HG02678 (cell line): ENCODE measurements at regions not wholly inside any gene's neighbourhood (a gene's known extent, or its start where the extent isn't known, plus 50 kb on each side); places are given as distances from the start of the nearest gene placed in this dataset.
"Not testable (repeated sequence)": the region's sequence is repeated elsewhere in the genome, so short reads cannot be mapped to it uniquely, and the experiment has no call there.

Source experiments
- ATAC-seq: cut with Tn5 transposase; IDR thresholded peaks from one replicate; pipeline ENCODE4 v1.9.1; 2021; ENCODE audit warnings: mild to moderate bottlenecking, moderate library complexity; ENCODE audit not compliant: unreplicated experiment

GRCh38 chr15:22258009-22258397, 177.7 kb downstream of the OR4M2 start:
- no peak for ATAC-seq

DNA sequence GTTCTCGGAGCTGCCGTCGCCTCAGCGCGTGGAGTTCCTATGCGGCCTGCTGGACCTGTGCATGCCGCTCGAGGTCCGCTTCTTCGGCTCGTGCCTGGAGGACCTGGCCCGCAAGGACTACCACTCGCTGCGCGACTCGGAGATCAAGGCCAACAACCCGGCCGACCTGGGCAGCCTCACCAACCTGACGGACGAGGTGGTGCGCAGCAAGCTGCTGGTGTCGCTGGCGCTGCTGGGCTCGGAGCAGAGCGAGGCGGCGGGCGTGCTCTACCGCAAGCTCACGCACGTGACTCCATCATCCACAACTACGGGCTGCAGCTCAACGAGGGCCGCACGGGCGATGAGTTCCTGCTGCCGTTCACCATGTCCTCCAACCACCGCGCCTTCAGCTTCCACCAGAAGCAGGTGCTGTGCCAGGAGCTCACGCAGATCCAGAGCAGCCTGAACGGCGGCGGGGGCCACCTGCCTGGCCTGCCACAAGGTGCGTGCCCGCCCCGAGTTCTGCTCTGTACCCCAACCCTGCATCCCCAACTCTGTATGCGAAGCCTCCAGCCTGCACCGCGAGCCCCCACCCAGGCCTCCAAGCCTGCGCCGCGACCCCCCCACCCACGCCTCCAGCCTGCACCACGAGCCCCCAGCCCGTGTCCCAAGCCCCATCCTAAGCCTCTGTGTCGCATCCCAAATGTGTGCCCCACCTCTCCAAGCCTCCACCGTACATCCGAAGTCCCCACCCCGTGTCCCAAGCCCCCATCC, 178.2 kb downstream of the OR4M2 start:
- no peak for ATAC-seq

DNA sequence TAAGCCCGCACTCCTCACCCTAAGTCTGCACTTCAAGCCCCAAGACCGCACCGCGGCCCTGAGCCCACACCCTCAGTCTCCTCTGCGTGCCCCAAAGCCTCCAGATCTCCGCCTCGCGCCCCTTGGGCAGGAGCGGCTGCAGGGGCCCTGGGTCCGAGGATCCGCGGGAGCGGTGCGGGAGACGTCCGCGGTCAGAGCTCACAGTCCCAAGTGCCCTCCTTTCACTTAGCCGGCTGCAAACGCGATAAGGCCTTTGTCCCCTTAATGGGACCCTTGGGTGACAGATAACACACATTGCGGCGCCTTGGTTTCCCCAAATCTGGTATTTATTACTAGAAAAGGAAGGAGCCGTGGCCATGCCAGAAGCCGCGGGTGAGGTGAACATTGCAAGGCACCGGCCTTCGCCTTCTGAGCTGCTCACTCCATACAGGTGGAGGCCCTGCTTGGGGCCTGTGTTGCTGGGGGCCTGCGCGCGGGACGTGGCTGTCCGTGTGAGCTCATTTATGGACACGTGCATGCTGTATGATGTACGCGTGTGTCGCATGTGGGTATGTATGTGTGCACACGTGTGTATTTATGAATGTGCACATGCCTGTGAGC, 178.9 kb downstream of the OR4M2 start:
- not testable (repeated sequence) for ATAC-seq

DNA sequence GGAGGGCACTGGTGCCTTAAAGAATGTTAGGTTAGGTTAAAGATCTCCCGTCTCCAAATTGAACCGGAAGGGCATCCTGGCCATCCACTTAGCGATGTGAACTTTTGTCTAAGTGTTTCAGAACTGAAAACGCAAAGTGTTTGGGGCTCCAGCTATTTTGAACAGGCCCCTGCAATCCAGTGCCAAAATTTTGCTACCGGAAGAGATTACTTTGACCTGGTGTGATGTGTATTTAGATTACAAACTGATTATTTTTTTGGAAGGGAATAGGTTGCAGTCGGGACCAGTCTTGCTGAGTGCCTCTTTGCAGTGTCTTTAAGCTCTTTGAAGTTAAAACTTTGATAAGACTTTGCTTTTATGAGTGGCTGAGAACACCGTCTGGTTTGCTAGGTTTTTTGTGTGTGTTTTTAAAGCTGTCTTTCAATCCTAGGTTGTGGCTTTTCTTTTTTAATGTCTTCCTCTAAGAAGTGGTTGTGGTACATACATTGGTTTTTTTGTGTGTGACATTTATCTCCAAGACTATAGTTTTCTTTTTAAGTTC, 179.6 kb downstream of the OR4M2 start:
- no peak for ATAC-seq

GRCh38 chr15:22262613-22263020, 182.3 kb downstream of the OR4M2 start:
- ATAC-seq, result no peak

DNA sequence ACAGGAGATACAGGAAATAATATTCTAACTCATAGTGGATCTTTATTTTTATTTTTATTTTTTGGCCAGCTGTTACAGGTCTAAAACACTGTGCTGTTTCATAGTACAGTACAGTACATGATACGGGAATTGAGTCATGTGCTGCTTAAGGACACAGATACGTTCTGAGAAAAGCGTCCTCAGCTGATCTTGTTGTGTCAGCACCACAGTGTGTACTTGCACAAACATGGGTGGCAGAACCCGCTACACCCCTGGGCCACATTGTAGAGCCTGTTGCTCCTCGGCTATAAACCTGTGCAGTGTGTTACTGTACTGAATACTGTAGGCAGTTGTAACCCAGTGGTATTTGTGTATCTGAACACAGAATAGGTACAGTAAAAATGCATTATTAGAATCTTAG, 183.4 kb downstream of the OR4M2 start:
- ATAC-seq, result no peak

DNA sequence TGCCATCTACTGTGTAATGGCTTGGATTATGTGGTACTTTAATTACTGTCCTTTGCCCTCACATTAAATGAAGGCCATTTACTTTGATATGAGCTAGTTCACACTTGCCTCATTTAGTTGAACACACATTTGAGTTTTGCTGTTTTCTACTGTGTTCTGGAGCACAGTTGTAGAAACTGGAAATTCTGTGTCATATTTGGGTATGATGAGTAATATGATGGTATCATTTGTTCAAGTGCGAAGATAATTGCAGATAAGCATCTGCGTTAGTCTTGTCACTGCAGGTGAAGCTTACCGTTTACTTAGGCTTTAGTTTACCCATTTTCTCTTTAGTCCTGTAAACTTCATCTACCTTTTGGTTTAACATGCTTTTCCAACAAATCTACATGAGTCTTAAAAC, 183.9 kb downstream of the OR4M2 start:
- ATAC-seq, result not testable (repeated sequence)

DNA sequence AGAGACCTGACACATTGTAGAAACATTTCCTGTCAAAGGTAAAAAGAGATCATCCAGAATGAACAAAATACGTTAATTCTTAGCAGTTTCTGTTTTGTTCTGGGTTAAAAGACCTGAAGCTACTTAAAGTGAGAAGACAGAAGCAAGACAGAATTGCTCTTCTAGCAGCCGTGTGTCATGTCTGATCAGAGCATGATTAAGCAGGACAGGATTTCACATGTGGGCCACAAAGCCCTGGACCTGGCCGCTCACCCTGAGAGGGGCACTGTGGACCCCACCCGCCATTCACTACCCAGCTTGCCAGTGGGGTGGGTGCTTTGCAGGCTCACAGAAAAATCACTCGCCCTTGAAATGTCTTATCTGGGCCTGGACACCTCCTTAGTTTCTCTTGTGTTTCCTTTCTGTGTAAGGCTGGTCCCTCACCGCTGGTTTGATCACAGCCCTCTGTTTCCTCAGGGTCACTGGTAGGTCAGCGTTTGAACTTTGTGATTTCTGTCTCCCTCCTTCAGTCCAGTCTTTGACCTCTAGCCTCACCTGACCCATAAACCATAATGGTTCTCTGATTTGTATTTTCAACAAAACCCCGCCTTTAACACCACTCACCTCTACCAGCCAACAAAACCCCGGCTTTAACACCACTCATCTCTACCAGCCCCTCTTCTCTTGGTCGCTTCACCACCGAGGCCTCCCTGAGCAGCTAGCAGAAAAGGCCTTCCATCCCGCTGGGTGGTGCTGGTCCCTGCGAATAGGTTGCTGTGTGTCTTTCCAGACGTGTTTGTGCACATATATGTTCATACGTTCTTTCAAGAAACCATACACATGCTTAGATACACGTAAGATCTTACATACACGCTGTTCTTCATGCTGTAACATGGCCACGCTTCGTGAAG, 185.0 kb downstream of the OR4M2 start:
- no peak for ATAC-seq

- ATAC-seq, result no peak
These were observed 185.6 kb downstream of the OR4M2 start for GRCh38 chr15:22265970-22266369.

DNA sequence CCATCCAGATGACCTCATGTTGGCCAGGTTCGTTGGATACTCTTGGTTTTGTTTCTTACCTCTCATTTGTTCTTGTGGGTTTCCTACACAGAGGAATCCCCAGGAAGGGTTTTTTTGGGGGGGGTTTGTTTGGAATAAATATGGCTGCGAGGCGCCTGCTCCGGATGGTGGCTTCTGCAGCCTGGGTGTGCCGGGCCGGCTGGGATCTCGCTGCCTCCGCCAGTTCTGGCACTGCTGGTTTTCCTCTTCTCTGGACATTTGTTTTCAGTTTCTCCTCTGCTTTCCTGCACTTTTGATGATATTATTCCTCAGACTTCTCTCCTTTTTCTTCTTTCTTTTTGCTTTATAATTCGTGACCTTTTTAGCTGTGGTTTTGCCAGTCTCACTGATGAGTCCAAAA, 187.4 kb downstream of the OR4M2 start:
- ATAC-seq, result no peak

DNA sequence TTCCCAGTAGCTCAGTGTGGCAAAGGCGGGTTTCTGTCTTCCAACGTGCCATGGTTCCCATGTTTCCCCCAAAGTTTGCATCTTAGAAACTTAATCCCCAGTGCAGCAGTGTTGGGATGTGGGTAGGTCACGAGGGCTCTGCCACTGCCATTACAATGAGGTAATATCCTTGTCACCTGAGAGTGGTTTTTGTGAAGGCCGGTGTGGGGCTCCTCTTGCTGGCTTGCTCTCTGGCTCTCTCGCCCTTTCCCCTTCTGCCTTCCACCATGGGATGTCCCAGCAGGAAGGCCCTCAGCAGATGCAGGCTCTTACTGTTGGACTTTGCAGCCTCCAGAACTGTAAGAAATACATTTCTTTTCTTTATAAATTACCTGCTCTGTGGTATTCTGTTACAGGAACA, 187.9 kb downstream of the OR4M2 start:
- not testable (repeated sequence) for ATAC-seq

DNA sequence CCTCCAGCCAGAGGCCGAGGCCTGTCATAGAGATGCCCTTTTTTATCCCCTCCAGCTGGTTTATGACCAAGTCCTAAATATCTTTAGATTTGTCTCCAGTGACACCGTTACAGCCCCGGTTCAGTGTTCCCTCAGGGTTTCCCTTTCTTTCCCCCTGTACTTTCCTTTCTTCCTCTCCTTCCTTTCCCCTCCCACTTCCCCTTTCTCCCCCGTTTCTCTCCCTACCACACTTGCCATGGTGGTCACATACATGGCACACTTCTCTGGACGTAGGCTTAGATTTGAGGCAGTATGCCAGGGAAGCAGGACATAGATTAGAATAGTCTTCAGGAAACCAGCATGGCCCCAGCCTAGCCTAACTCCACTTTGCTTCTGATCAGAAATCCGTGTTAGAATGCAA, 188.3 kb downstream of the OR4M2 start:
- ATAC-seq, result not testable (repeated sequence)

GRCh38 chr15:22272286-22273160, 186.2 kb upstream of the GOLGA6L22 start:
- not testable (repeated sequence) for ATAC-seq

- not testable (repeated sequence) for ATAC-seq
These were observed 185.5 kb upstream of the GOLGA6L22 start for GRCh38 chr15:22273185-22273584.

DNA sequence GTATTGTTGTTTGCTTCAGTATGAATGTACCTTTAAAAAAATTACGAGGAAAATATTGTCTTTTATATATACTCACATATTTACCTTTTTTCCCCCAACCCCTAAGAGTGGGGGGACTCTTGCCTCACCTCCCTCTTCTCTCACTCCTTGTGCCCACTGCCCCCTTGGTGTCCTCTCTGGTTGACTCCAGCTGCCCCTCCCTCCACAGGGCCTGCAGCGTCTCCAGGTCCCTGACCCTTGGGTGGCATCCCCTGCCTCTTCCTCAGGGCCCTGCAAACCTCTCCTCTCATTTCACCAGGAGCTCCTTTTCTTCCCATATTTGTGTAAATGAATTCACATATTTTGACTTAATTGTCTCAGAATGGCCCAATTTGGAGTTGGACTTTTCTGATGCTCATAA, 184.3 kb upstream of the GOLGA6L22 start:
- ATAC-seq, result not testable (repeated sequence)

- not testable (repeated sequence) for ATAC-seq
These were observed 177.9 kb upstream of the GOLGA6L22 start for GRCh38 chr15:22280770-22281169.

DNA sequence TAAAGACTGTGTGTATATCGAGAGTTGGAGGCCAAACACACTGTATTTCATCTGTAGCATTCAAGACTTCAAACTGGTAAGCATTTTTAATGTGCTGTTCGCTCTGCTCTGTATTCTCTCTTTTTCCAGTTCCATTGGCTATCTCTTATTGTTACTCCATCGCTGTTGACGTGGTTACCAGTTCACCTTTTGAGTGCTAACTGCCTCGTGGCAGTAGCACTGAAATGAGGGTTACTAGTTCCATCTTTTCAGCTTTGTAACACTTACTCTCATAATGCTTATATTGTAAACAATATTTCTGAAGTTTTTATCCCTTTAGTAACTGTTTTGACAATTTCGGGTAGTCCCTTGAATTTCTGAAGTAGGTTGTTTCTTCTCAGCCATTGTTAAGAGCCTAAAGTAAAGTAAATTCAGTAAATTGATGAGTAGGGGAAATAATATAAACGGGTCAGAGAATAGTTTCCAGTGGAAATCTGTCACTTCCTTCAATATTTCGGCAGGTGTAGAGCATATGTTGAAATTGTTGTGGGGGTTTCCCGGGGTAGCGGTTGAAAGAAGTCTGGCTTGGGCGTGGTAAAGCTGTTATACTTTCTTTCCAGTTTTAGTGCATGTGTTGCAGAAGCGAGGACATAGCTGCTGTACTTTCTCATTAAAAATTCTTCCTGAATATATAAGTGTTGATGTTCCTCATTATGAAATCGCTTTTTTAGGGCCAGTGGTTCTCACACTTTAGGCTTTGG, 175.7 kb upstream of the GOLGA6L22 start:
- ATAC-seq, result peak; percentile 70

GRCh38 chr15:22284795-22285420, 173.8 kb upstream of the GOLGA6L22 start:
- ATAC-seq, result not testable (repeated sequence)

- ATAC-seq, result not testable (repeated sequence)
These were observed 167.6 kb upstream of the GOLGA6L22 start for GRCh38 chr15:22291054-22291453.
